Umbilical cord (tissue), 1 donor: ENCODE measurements at regions not wholly inside any gene's neighbourhood (a gene's known extent, or its start where the extent isn't known, plus 50 kb on each side); places are given as distances from the start of the nearest gene placed in this dataset.

Source experiments
- DNase-seq: peaks from one replicate; pipeline ENCODE4 v3.0.0-alpha.2; 2015; ENCODE audit warnings: low spot score

- DNase-seq = no peak
Observed at GRCh38 chr12:102728506-102729242, 188.4 kb downstream of the PAH start.

GRCh38 chr12:102726686-102727085 is 190.4 kb downstream of the PAH start:
- no peak for DNase-seq

- no peak for DNase-seq
Observed at GRCh38 chr12:102722147-102722546, 194.9 kb downstream of the PAH start.

- no peak for DNase-seq
Observed at GRCh38 chr12:102708108-102708507, 208.9 kb downstream of the PAH start.

- DNase-seq = peak; percentile 49
Observed at GRCh38 chr12:102702447-102703114, 214.5 kb downstream of the PAH start.

GRCh38 chr12:102696045-102696444 is 215.7 kb upstream of the IGF1 start:
- no peak for DNase-seq

GRCh38 chr12:102694903-102695302 is 214.5 kb upstream of the IGF1 start:
- no peak for DNase-seq

- no peak for DNase-seq
Observed at GRCh38 chr12:102691773-102692555, 211.6 kb upstream of the IGF1 start.

- no peak for DNase-seq
Observed at GRCh38 chr12:102690253-102690652, 209.9 kb upstream of the IGF1 start.

- no peak for DNase-seq
Observed at GRCh38 chr12:102689701-102690100, 209.3 kb upstream of the IGF1 start.

GRCh38 chr12:102687523-102687922 is 207.2 kb upstream of the IGF1 start:
- DNase-seq = no peak

- no peak for DNase-seq
Observed at GRCh38 chr12:102685841-102686240, 205.5 kb upstream of the IGF1 start.

GRCh38 chr12:102685172-102685571 is 204.8 kb upstream of the IGF1 start:
- no peak for DNase-seq

GRCh38 chr12:102682366-102683289 is 202.3 kb upstream of the IGF1 start:
- DNase-seq = no peak

- DNase-seq = no peak
Observed at GRCh38 chr12:102681747-102682146, 201.4 kb upstream of the IGF1 start.

- no peak for DNase-seq
Observed at GRCh38 chr12:102681309-102681708, 200.9 kb upstream of the IGF1 start.

- no peak for DNase-seq
Observed at GRCh38 chr12:102680304-102680703, 199.9 kb upstream of the IGF1 start.

GRCh38 chr12:102676812-102677211 is 196.4 kb upstream of the IGF1 start:
- DNase-seq = no peak

GRCh38 chr12:102675672-102676071 is 195.3 kb upstream of the IGF1 start:
- DNase-seq = no peak

- DNase-seq = no peak
Observed at GRCh38 chr12:102673606-102674005, 193.2 kb upstream of the IGF1 start.

- peak; percentile 13 for DNase-seq
Observed at GRCh38 chr12:102672212-102672611, 191.8 kb upstream of the IGF1 start.
